Tibial nerve (tissue), 3 donors: ENCODE measurements at regions not wholly inside any gene's neighbourhood (a gene's known extent, or its start where the extent isn't known, plus 50 kb on each side); places are given as distances from the start of the nearest gene placed in this dataset.

ENCODE experiments used
- CTCF ChIP-seq, 5 experiments: fragments of 200-600 bp in 3 of 5; fragments of 450-650 bp in 2 of 5; sonication (generic) in 3 of 5; IDR thresholded peaks; one replicate each; pipeline ENCODE4 v1.5.1; 2016 to 2019; ENCODE audit warnings: antibody characterized with exemption in 5 of 5, mild to moderate bottlenecking in 3 of 5, moderate library complexity in 2 of 5
- POLR2A ChIP-seq, 2 donors: fragments of 450-650 bp; IDR thresholded peaks; one replicate each; pipeline ENCODE4 v1.6.1; 2017; ENCODE audit warnings: antibody characterized with exemption in 2 of 2, mild to moderate bottlenecking in 2 of 2, moderate library complexity in 2 of 2

DNA sequence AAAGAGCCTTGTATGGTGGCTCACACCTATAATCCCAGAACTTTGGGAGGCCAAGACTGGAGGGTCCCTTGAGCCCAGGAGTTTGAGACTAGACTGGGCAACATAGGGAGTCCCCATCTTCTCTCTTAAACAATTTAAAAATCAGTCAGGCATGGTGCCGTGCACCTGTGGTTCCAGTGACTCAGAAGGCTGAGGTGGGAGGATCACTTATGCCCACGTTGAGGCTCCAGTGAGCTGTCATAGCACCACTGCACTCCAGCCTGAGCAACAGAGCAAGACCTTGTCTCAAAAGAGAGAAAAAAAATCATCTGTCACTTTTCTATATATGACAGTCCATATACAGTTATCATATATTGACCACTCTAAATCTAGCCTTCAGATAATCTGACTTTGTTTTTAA lies 658.3 kb downstream of the LTN1 start:
- TF ChIP-seq CTCF (IDR thresholded peaks at IDR 0.05) = no peak
- TF ChIP-seq POLR2A (IDR thresholded peaks at IDR 0.05) = no peak
